HG03196 (cell line): ENCODE measurements at regions not wholly inside any gene's neighbourhood (a gene's known extent, or its start where the extent isn't known, plus 50 kb on each side); places are given as distances from the start of the nearest gene placed in this dataset.

Source experiments
- ATAC-seq: cut with Tn5 transposase; IDR thresholded peaks from one replicate; pipeline ENCODE4 v1.9.1; 2021; ENCODE audit not compliant: unreplicated experiment

DNA sequence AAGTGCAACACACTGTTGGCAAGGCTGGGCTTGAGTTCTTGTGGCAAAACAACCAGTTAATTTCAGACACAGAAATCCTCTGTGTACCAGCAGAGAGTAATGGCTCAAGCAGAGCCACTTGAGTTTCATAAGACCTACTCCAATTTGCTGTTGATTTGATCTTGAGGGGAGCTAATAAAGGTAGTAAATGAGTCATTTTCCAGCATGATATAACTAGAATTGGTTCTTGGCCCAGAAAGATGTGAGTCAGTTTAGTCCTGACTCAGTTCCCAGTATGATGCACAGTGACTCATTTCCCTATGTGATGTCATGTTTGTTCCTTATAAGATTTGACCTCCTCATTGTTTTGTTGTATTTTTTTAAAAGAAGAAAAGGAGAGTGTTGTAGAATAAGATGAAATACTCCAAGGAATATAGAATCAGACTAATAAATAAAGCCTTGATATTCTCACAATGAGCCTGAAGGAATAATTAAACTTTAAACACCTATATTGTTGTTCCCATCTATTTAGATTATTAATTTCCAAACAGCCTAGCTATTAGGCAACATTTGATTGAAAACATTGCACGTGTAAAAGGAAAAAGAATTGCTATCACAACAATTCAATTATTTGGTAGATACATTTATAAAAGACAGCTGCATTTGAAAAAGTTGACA lies 186.2 kb downstream of the REEP3 start:
- ATAC-seq, result peak; percentile 74

DNA sequence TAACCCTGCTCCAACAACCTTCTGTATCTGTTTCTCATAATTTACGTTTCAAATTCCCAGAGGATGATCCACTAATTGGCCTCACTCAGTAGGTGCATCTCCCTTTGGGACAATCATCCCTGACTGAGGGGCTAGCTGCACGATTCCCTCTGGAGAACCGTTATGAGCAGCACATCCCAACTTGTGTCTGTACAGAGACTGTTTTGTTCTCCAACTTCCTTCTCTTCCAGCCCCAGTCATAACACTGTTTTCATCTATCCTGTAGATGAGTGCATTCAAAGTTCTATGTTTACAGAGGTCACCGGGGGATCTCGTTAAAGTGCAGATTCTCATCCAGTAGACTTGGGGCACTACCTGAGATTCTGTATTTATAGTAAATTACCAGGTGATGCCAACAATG lies 187.2 kb downstream of the REEP3 start:
- ATAC-seq, result no peak

DNA sequence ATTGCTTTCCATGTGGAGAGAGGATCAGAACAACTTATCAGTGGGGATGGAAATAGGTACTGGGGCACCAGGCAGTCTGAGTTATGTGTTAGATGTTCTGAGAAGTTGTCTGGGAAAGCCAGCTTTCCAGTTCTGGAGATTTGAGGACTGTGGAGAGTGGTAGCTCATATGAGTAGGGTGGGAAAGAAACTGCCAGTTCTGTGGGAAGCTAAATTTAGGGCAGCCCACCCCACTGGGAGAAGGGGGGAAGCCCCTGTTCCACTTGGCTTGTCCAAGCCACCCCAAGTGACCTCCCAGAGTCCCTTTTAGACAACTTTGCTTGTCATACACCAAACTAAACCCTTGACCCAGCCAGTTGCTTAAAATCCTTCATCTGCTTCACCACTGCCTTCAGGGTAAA lies 189.5 kb downstream of the REEP3 start:
- ATAC-seq, result no peak

DNA sequence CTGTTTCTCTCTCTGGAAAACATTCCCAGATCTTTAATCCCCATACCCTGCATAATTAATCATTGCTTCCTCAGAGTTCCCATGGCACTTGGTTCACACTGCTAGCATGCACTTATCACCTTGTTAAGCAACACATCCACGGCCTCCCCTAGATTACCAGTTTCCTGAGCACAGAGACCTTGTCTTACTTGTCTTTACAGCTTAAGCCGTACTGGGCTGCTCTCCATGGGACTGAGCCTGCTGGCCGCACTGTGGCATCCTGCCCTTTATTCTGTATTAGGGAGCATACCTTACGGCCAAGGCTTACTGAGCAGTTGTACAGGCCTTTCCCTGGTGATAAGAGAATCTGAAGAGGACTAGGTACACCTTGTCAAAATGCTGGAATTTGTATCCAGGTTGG lies 190.2 kb downstream of the REEP3 start:
- no peak for ATAC-seq

DNA sequence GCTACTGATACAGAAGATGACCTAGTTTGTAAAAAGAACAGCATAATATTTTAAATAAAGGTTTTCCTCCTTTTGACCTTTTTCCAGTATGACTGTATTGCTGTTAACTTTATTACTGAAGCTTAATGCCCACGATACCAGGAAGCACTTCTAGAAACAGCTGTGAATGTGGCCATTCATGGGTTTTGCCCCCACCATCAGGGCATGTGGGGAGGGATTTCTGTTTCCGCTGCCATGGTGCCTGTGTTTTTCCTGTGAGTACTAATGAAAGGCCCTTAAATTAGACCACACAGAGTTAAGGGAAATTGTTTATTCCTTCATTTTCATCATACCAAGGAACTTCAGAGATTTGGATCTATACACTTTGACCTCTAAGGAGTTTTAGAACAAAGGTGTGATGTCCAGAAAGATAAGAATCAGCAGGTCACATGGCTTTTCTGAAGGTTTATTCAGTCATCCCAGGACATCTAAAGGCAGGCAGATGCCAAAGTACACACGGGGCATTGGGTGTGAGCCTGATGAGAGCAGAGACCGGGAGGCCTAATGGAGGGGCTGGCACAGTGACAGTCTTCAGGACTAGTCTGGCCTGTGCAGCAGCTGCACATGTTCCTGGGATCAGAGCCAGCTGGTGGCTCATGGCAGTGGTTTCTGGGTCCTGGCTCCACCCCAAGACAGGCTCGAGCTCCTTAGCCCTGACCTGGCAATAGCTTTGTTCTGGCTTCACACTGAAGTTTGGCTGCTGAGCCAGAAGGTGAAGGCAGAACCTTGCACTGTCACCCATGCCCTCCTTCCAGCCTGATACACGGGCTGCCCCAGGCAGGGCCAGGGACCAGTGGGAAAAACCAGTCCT lies 190.9 kb downstream of the REEP3 start:
- ATAC-seq, result no peak

DNA sequence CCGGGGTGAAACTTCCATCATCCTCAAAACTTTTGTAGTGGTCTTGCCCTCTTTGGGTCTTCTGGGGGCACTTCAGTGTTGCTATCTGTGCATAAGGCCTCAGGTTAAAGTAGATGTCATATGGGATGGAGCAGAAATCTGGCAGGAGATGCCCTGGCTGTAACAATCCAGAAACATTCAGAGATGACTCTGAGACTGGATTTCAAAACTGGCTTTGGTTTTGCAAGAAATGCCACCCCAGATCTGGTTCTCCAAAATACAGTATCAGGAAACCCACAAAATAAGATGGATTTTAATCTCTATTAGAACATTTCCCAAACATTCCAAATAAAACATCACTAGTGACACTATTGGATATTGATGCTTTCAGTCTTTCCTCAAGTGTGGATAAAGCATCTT lies 191.5 kb downstream of the REEP3 start:
- ATAC-seq, result no peak

DNA sequence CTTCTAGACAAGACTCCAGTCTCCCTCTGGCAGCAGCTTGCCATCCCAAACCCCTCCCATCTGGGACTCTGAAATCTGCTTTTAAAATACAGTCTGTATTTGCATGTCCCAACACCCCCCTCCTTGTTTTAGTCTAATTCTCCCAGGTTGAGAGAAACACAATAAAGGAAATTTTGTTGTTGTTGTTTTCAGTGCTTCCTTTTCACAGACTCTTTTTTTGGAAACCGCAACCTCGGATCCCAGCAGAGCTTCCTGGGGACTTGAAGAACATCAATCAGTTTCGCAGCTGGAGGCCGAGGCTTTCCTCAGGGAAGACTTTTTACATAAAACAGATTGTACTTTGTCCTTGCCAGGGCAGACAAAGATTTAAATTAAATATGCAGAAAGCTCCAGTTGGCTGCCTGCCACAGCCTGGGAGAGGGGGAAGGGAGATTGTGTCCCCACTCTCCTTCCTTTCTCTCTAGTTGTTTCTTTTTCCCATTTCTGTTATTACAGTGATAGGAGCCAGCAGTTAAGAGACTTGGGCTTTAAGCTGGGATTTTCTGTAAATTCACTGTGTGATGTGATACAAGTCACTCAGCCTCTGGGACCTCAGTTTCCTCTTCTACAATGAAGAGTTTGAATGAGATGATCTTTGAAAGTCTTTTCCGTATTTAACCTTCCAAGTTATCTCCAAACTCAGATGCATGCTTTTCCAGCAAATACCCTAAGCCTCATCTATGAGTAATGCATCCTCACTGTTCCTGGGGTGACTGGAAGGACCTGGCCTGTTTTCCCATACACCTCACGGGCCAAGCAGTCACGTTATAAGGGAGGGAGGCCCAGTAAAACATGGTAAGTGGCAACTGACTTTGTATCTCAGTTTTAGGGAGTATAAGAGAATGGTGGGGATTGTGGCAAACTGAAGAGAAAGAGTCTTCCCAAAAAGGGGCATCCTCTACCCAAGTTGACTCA lies 192.3 kb downstream of the REEP3 start:
- ATAC-seq, result no peak

DNA sequence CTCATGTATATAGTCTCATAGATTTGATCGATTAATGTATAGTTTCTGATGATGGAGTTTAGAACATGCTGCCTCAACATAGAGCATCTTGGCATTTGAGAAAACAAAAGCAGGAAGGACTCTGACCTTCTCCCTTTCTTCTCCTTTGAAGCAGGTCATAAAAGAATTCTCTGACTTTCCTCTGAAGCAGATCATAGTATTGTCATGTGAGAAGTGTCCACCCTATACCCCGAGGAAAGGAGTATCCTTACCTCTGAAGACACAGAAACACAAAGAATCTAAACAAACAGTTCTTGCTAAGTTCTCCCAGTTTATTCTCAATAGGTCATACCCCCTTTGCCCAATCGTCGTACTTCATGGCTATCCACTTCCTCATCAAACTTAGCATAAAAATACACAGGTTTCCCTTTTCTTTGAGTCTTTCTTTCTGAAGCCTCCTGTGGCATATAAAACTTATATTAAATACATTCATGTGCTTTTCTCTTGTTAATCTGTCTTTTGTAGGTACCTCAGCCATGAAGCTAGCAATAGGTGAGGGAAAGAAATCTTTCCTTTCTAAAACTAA lies 194.9 kb downstream of the REEP3 start:
- ATAC-seq, result no peak

DNA sequence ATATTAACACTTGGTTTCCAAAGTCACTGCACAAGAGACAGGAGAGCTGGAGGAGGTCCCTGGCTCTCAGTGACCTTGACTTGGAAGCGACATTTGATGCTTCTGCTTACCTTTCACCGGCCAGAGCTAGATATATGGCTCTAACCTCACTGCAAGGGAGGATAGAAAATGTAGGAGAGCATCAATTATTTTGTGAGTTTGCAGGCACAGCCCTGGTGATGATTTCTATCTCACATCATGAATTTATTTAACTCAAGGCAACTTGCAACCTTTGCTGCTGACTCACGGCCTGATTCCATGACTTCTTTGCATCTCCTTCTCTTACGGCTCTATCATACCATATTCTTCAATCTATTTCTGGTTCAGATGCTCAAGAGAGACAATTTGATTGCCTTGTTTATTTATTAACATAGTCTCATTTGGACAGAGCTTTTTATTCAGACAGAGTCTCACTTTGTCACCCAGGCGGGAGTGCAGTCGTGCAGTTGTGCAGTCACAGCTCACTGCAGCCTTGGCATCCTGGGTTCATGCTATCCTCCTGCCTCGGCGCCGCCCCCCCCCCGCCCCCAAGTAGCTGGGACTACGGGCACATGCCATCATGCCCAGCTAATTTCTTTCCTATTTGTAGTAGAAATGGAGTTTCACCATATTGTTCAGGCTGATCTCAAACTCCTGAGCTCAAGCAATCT lies 196.0 kb downstream of the REEP3 start:
- ATAC-seq, result no peak

DNA sequence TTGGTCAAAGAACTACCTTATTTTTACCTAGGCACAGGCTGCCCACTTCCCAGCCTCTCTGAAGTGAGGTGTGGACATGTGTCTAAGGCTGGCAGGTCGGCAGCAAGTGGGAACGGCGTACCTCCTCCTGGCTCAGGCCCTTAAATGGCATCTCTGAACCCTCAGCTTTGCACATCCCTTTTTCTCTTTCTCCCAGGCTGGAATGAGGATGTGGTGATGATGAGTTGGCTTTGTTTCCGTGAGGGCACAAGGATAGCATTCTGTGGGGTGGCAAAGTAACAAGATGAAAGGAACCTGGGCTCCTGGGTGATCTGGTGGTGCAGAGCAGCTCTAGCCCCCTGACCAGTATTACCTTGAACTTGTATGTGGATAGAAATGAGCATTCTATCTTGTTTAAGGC lies 196.8 kb downstream of the REEP3 start:
- no peak for ATAC-seq

DNA sequence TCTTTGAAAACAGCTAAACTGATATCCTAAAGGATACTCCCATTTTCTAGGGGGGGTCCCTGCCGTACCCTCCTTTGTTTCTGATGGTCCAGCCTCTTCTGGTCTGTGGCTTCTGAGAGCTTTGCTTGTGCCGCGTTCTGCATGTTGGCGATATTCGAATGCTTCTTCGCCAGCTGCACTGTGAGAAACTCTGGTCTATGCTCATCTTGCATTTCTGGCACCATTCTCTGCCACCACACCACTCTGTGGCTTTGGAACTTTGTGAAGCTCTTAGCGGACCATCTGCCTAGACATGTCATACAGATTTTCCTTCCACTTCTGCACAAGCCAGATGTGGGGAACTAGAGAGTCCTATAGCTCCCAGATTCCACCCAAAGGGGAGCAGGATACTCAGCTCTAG lies 197.2 kb downstream of the REEP3 start:
- no peak for ATAC-seq

DNA sequence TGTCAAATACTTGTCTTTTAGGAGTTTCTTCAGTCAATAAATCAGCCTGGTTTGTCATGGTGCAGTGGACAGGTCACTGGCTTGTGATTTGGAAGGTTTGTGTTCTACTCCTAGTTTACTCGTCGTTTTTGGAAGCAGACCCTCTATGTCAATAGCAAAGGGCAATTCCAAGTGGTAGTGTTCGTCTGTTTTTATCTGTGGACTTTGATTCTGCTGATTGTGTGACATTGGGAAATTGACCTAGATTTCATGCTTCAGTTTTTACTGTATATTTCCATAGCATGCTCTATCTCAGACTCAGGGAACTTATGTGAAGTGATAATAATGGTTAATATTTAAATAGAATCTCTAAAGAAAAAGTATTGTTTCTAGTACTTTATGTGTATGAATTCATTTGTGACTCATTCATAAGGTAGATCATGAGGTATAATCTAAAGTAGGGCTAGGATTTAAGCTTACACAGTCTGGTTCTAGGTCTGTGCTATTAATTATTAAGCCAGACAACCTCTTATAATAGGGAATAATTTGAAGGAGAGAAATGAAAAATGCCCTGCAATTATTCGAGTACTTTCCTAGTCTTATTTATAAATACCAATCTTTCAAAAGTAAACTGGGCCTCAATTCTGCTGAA lies 198.1 kb downstream of the REEP3 start:
- no peak for ATAC-seq

DNA sequence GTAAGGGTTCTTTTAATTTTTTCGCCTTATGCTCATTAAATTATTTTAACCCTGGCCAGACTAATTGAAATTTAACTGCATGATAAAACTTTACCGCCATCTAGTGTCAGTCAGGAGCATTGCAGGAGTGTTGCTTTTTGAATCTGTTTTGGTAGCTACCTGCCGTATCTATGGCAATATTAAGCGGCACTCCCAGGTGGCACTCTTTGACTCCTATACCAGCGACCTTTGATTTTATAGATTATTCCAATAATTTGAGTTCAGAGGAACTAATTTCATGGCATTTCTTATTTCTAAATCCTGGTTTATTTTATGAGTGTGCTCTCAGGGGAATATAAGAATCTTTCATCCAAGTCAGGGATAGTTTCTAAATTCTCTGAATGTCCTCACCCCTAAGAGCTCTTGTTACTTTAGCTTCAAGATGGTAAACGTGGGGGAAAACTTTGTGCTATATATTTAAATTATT lies 198.9 kb downstream of the REEP3 start:
- ATAC-seq, result no peak

DNA sequence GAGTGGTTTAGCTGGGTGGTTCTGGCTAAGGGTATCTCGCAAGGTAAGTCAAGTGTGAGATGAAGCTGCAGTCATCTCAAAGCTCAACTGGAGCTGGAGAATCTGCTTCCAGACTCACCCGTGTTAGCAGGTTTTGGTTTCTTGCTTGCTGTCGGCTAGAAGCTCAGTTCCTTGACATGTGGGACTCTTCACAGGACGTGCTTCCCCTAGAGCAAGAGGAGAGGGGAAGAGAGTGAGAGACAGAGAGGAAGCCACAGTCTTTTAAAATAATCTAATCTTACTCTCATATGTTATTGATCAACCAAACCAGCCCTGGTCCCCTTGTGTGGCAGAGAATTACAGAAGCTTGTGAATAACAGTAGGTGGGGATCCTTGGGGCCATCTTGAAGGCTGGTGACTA lies 199.5 kb downstream of the REEP3 start:
- ATAC-seq, result peak; percentile 78

DNA sequence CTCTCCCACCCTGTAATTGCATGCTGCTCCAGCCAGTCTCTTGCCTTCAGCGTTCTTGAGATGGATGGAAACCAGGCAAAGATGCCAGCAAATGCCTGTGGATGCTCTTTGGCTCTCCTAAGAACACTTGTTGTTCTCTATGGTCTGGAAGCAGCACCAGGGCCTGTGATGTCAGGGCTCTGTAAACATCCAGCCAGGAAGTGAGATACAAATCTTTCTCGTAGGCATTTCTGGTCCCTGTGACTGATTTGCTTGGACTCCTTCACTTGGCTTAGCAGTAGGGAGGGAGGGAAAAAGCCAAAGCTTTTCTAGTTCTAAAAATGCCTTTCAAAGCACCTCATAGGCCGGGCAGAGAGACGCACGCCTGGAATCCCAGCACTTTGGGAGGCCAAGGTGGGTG lies 201.3 kb downstream of the REEP3 start:
- ATAC-seq, result no peak

DNA sequence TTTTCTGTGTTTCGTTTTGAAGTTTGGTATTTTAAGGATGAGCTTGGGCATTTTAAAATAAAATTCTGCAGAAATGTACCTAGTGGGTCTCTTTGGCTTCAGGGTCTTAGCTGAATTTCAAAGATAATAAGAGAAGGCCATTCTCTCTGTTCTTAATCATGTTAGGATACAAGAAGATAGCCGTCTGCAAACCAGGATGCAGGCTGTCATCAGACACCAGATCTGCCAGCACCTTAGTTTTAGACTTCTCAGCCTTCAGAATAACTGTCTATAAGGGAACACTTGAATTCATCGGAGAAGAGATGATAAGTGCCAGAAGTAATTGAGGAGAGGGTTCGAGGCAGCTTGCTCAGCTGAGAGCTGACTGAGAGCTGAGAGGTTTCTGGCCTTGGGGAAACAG lies 202.1 kb downstream of the REEP3 start:
- ATAC-seq, result no peak

DNA sequence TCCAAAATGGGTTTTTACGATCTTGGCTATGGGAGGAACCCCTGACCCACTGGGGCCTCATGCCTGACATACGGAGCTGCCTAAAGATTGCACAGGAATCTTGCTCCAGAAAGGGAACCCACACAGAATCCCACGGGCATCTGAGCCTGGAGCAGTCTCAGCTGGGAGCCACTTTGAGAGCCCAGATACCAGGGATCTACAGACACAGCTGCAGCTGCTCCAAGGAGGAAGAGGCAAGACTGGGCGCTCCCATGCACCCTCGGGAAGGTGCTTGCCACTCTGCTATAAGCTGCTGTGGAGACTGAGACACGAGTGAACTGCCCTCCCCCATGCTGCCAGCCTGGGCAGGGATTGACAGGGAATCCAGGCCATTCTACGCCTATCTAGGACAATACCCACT lies 202.5 kb downstream of the REEP3 start:
- no peak for ATAC-seq

DNA sequence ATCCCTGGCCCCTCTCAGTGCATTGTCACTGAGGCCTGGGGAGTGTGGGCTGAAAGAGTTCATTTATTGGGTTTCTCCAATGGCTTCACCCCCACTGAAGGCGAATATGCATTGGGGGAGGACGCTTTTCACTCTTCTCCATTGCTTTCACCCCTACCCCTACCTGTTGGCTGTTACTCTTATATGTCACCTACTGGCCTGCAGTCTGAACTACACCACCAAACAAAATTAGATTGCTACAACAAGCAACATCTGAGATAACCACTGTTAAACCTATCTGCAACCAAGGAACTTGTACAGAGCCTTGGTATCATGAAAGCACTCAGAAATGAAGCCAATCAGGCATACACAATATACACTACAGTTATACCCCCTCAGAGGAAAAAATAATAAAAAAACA lies 203.7 kb downstream of the REEP3 start:
- no peak for ATAC-seq

DNA sequence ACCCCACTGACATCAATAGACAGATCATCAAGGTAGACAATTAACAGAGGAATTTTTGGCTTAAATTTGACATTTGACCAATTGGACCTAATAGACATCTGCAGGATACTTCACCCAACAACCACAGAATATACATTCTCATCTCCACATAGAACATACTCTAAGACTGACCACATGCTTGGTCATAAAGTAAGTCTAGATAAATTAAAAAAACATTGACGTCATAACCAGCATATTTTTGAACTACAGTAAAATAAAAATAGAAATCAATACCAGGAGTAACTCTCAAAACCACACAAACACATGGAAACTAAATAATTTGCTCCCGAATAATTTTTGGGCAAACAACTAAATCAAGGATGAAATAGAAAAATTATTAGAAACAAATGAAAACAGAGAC lies 205.7 kb downstream of the REEP3 start:
- ATAC-seq, result no peak

DNA sequence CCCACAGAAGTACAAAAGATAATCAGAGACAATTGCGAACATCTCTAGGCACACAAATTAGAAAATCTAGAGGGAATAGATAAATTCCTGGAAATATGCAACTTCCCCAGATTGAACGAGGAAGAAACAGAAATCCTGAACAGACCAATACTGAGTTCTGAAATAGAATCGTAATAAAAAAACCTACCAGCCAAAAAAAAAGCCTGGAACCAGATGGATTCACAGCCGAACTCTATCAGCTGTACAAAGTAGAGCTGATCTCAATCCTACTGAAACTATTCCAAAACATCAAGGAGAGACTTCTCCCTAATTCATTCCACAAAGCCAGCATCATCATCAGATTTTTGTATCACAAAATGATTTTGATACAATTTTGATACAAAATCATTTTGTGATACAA lies 206.4 kb downstream of the REEP3 start:
- no peak for ATAC-seq
